ENCODE measurements at regions not wholly inside any gene's neighbourhood (a gene's known extent, or its start where the extent isn't known, plus 50 kb on each side); places are given as distances from the start of the nearest gene placed in this dataset.
A peak's percentile ranks its signal among the peaks of the same experiment; 100 is the strongest.

DNA sequence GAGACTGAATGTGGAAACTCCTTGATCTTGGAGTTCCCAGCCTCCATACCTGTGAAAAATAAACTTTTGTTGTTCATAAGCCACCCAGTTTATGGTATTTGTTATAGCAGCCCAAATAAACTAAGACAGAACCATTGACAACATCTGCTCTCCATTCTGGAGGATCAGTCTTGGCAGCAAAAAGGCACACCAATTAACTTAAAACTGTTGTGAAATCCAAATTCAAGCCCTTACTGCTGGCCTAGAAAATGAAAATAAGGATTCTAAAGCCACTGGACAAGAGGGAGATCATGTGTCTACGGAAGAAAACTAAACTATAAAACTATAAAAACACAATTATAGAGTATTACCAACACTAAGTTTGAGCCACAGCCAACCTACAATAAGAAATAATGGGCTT lies 172.1 kb upstream of the RNPC3 start:
- no peak for DNase-seq (ENCODE audit: low read depth)

DNA sequence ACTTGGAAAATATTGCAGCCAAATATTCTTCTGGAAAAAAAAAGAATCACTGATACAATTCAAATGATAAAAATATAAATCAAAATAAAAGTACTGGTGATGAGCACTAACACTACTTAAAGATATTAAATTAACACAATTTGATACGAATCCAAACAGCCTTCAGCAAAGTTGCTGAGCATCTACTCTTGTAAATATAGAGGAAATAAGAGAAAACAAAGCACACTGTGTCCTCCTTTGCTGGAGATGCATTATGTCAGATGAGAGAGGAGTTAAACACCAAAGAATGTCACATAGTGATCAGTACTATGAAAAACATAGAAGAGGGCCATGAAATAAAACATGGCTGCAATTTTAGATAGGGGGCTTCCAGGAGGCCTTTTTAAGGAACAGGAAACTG lies 177.4 kb upstream of the RNPC3 start:
- no peak for DNase-seq (ENCODE audit: low read depth)

DNA sequence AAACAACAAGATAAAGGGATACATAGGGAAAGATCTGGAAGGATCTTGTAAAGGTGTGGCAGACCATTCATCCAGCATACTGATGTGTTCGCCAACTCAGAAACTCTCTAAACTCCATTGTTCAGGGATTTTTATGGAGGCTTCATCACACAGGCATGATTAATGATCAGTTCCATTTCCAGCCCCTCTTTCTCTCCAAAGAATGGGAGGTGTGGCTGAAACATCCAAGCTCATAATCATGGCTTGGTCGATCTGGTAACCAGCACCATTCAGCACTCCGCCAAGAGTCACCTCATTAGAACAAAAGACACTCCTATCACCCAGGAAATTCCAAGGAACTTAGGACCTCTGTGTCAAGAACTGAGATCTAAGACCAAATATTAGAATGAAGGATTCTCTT lies 180.6 kb upstream of the RNPC3 start:
- DNase-seq (ENCODE audit: low read depth) = no peak

- peak; percentile 7 for DNase-seq (ENCODE audit: low read depth)
These were observed 184.1 kb upstream of the RNPC3 start for GRCh38 chr1:103341377-103341880.

DNA sequence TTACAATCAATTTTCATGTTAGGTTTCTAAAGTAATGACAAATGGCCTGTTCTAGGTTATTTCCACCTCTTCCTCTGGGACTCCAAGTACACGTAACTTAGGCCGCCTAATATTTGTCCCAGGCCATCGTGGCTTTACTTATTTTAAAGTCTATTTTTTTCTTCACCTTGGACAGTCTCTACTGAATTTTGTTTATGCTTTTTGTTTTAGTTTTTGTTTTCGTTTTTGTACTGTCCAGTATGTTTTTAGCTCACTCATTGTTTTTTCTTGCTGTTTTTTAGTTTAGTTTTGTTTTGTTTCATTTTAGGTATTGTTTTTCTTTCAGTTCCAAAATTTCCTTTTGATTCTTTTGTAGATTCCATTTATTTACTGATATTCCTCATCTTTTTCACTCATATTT lies 187.7 kb upstream of the RNPC3 start:
- no peak for DNase-seq (ENCODE audit: low read depth)

- DNase-seq (ENCODE audit: low read depth) = no peak
These were observed 189.1 kb upstream of the RNPC3 start for GRCh38 chr1:103336408-103336807.

DNA sequence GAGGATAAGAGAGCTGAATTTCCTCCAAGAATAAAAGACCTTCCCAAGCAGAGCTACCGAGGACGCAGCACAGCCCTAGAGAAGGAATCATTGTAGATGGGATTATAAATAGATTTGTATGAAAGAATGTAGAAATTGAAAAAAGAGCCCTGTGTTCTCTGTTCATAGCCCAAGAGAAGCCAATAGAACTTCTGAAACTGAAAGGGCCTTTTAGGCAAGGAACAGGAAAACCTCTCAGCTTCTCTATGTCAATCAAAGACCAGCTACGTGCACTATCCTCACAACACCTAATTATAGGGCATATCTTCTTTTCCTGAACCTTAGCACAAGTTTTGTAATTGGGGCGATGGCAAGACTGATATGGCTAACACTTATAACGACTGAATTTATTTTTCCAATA lies 192.4 kb upstream of the RNPC3 start:
- no peak for DNase-seq (ENCODE audit: low read depth)

DNA sequence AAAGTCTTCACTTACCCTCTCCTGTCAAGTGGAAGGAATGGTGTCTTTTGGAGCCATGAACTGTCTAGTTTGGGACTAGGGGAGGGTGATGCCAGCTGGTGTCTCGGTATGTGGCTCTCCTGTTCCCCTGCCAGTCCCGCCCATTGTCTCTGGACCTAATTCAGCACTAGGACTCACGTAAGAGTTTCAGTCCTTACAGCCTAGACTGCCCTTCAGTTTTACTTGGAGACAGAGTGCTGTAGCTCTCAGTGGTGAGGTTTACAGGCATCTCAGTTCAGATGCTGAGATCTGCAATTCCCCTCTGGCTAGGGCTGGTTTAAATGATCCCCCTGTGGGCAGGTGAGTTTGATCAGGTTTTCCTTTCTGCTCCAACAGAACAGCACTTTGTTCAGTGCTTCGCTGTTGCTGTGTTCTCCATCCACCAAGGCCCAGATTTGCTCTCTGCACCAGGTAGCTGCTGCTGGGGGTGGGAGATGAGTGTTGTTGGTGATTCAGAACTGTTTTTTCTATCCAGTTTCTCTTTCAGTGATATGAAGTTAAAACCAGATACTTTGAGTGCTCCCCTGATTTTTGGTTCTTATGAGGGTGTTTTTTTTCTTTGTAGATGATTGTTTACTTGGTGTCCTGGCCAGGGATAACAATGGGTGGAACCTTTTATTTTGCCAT lies 198.3 kb upstream of the RNPC3 start:
- no peak for DNase-seq (ENCODE audit: low read depth)

DNA sequence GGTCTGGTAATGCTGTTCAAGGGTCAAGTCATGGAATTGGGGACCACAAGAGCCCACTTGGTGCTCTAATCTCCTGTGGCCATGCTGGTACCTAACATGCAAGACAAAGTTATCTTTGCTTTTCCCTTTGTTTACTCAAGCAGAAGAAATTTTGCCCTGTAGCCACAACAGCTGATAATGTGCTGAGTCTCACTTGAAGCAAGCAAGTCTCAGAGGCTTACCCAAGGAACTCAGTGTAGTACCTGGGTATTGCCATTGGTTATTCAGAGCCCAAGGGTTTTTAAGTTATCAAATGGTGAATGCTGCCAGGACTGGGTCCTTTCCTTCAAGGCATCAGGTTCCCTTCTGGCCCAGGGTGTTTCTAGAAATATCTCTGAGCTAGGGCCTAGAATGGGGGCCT lies 198.9 kb upstream of the RNPC3 start:
- DNase-seq (ENCODE audit: low read depth) = peak; percentile 10

DNA sequence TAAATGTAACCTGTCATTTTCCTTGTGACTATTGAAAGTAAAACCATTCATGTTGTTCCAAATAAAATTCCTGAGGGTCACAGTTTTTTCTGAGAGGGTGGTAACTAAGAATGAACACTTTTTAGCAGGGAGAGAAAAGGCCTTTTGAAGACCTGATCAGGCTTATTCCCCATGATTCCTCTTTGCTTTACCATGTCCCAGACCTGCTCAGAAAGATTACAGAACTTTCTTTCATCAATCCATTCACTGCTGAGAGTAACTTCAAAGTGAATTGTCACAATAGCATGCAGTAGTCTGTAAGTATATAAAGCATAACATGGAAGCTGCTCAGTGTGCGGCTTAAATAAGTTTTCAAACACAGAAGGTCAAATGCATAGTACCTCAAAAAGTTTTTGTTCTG lies 201.5 kb upstream of the COL11A1 start:
- no peak for DNase-seq (ENCODE audit: low read depth)

DNA sequence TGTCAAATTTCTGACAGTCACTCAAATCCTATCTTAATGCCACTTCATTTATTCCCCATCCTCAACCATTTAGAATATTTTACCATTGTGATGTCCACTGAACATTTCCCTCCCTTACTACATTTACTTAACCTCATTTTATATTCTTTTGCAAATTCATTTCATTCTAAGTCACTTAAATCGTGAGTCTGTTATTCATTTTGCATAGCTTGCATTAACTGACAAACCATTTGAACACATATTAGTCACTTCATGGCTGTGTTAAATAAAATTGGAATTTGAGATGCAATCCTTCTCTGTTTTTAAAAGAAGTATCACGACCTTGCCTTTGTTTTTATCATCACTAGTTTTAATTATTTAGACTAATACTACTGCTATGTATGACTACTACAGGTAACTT lies 199.4 kb upstream of the COL11A1 start:
- no peak for DNase-seq (ENCODE audit: low read depth)

- DNase-seq (ENCODE audit: low read depth) = peak; percentile 93
These were observed 175.7 kb upstream of the COL11A1 start for GRCh38 chr1:103283841-103284669.

GRCh38 chr1:103283371-103283770 lies 175.0 kb upstream of the COL11A1 start:
- peak; percentile 20 for DNase-seq (ENCODE audit: low read depth)

- DNase-seq (ENCODE audit: low read depth) = no peak
These were observed 167.4 kb upstream of the COL11A1 start for GRCh38 chr1:103275725-103276124.

- DNase-seq (ENCODE audit: low read depth) = no peak
These were observed 166.6 kb upstream of the COL11A1 start for GRCh38 chr1:103274886-103275285.

DNA sequence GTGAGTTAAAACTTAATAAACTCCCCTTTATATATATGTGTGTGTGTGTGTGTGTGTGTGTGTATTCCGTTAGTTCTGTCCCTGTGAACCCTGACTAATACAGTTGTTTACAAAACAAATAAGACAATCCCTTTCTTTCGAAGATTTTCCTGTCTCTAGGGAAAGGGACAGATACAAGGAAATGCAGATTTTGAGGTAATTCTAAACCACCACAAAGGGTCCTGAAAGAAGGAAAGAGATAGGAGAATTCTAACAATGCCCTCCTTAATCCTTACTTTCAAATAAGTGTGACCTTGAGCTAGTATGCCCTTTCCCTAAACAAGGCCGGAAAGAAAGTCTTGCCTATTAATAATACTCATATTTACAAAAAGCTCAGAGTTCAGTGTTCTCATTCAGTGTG lies 164.8 kb upstream of the COL11A1 start:
- DNase-seq (ENCODE audit: low read depth) = no peak

GRCh38 chr1:103271471-103271870 lies 163.1 kb upstream of the COL11A1 start:
- DNase-seq (ENCODE audit: low read depth) = peak; percentile 85

DNA sequence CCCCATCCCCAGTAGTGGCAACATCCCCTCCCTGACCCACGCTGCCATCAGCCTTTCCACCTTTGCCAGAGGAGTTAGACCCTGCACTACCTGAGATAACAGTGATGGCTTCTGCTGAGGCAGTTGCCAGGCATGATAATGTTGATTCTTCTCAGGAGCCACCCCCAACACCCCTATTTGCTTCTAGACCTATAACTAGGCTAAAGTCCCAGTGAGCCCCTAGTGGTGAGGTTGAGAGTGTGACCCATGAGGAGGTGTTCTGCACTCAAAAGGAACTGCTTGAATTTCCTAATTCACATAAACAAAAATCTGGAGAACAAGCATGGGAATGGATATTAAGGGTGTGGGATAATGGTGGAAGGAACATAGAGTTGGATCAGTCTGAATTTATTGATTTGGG lies 159.6 kb upstream of the COL11A1 start:
- no peak for DNase-seq (ENCODE audit: low read depth)

DNA sequence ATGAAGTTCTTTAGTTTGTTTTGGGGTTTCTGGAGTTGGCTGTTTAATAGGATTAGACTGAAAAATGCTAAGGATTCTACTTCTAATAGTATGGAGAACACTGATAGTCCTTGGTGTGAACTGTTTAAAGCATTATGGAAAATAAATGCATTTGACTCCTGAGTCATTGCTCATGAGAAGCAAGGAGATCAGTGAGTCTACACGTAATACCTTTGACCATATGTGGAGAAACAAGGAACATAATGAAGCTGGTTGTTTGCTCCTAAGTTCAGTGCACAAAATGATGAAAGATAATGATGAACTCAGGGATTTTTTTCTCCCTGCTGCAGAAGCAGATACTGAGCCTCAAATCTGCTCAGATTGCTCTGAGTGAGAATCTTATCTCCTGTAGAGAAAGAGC lies 158.9 kb upstream of the COL11A1 start:
- DNase-seq (ENCODE audit: low read depth) = peak; percentile 28

GRCh38 chr1:103266036-103266435 lies 157.7 kb upstream of the COL11A1 start:
- DNase-seq (ENCODE audit: low read depth) = peak; percentile 69

GRCh38 chr1:103265551-103265950 lies 157.2 kb upstream of the COL11A1 start:
- peak; percentile 74 for DNase-seq (ENCODE audit: low read depth)

DNA sequence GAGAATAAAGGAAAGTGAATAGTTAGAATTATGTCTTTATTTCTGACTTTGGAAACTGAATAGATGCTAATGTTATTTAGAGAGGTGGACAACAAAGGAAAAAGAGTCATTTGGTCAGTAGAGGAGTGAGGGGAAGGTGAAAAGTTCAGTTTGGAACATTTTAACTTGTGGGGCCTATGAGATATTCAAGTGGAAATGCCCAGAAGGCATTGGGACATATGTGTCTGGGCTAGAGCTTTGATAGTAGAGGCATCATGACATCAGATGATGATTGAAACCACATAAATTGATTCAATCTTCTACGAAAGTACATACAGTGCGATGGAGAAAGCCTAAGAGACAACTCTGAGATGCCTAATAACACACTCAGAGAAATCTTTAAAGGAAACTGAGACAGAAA lies 151.7 kb upstream of the COL11A1 start:
- DNase-seq (ENCODE audit: low read depth) = no peak

DNA sequence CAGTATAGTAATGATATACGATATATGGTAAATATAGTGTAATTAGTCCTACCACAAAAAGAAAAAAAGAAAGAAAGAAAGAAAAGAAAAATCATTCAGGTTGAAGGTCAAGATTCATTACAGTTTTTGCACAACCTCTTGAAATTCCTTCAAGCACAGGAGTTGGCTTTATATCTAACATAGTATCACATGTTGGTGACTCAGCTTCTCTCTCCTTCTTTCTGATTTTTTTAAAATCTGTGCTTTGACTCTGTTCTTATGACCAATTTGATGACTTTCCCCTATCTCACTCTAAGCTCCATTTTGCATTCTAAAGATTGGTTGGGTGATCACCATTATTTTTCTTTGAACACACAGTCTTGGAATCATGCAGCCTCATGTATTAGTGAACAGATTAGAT lies 148.2 kb upstream of the COL11A1 start:
- DNase-seq (ENCODE audit: low read depth) = peak; percentile 68

Measured in LHCN-M2 (cell line).